ENCODE measurements at regions not wholly inside any gene's neighbourhood (a gene's known extent, or its start where the extent isn't known, plus 50 kb on each side); places are given as distances from the start of the nearest gene placed in this dataset.

- no peak for DNase-seq (ENCODE audit: low read depth, low spot score)
Measured at GRCh38 chr2:14558335-14558919, 74.1 kb upstream of the LRATD1 start.

GRCh38 chr2:14560716-14561115, 71.8 kb upstream of the LRATD1 start:
- no peak for DNase-seq (ENCODE audit: low read depth, low spot score)

GRCh38 chr2:14563324-14563723, 69.2 kb upstream of the LRATD1 start:
- no peak for DNase-seq (ENCODE audit: low read depth, low spot score)

GRCh38 chr2:14565666-14566065, 66.9 kb upstream of the LRATD1 start:
- no peak for DNase-seq (ENCODE audit: low read depth, low spot score)

- DNase-seq (ENCODE audit: low read depth, low spot score), result no peak
Measured at GRCh38 chr2:14567561-14567960, 65.0 kb upstream of the LRATD1 start.

GRCh38 chr2:14569294-14569693, 63.2 kb upstream of the LRATD1 start:
- no peak for DNase-seq (ENCODE audit: low read depth, low spot score)

- no peak for DNase-seq (ENCODE audit: low read depth, low spot score)
Measured at GRCh38 chr2:14572633-14573032, 59.9 kb upstream of the LRATD1 start.

- no peak for DNase-seq (ENCODE audit: low read depth, low spot score)
Measured at GRCh38 chr2:14577843-14578242, 54.7 kb upstream of the LRATD1 start.
